ENCODE measurements at regions not wholly inside any gene's neighbourhood (a gene's known extent, or its start where the extent isn't known, plus 50 kb on each side); places are given as distances from the start of the nearest gene placed in this dataset.

DNA sequence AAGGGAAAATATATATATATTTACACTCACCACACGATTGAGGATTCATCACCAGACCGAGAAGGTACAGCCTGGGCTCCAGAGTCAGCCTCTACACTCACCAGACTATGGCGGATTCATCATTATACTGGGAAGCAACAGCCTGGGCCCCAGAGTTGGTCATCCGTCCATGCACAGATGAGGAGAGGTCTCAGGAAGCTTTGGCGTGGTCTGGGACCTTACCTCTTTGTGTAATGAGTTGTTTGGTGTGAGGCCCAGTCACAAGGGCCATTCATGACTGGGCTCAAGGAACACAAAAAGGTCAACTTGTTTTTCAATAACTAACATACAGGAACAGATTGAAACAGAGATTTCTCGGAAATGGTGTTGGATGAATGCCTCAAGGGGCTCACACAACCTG, 926.1 kb downstream of the FAM133A start:
- Histone ChIP-seq H2AFZ (ENCODE audit: low read length) (peak overlapping the region; percentile 34), H3K9ac (ENCODE audit: low read depth, low read length, poor library complexity) (no peak overlapping the region)
- WGBS, 2 donors (ENCODE audit: extremely low coverage in 2 of 2, insufficient read length in 2 of 2, insufficient replicate concordance in 1 of 2), result no CpG with 5 or more reads among the region's 6 CpGs

GRCh38 chrX:94612140-94612539, 938.1 kb downstream of the FAM133A start:
- no peak overlapping the region for H3K4me3 ChIP-seq (ENCODE audit: low read length in 2 of 2)
- no peaks in the 10 kb centered on the region for H3K9me3 ChIP-seq (replicated peaks in 1 of 2; ENCODE audit: control insufficient read depth in 2 of 2, insufficient read depth in 1 of 2, low read depth in 1 of 2, low read length in 2 of 2)
- H2BK12ac ChIP-seq (ENCODE audit: low read length), result no peak overlapping the region
- no peak overlapping the region for H3K18ac ChIP-seq (ENCODE audit: low read length)
- no CpG with 5 or more reads among the region's 2 CpGs for WGBS, 2 donors (ENCODE audit: extremely low coverage in 2 of 2, insufficient read length in 2 of 2, insufficient replicate concordance in 1 of 2)
- no peak overlapping the region for H2BK15ac ChIP-seq (ENCODE audit: low read length)
- H3K14ac ChIP-seq (ENCODE audit: low read length), result no peak overlapping the region
- H4K8ac ChIP-seq (ENCODE audit: low read depth, low read length), result no peak overlapping the region
- H2BK120ac ChIP-seq (ENCODE audit: low read depth, low read length), result no peak overlapping the region
- no peak overlapping the region for H3K4me2 ChIP-seq (ENCODE audit: insufficient read depth, low read length, poor library complexity, severe bottlenecking)
- no peak overlapping the region for H3K23ac ChIP-seq (ENCODE audit: low read depth, low read length, poor library complexity)
- DNase-seq (ENCODE audit: low spot score), result no peak
- H3K4ac ChIP-seq (ENCODE audit: low read length), result no peak overlapping the region
- H2AK5ac ChIP-seq (ENCODE audit: low read depth, low read length), result no peak overlapping the region
- no peaks in the 10 kb centered on the region for H3K4me1 ChIP-seq (ENCODE audit: control insufficient read depth in 2 of 2, insufficient read depth in 1 of 2, low read depth in 1 of 2, low read length in 2 of 2)
- no peaks in the 10 kb centered on the region for H3K27me3 ChIP-seq (ENCODE audit: control insufficient read depth in 3 of 3, insufficient read depth in 3 of 3, low read depth in 1 of 3, low read length in 3 of 3)
- no peak overlapping the region for H2AFZ ChIP-seq (ENCODE audit: low read length)
- no peaks in the 10 kb centered on the region for H3K36me3 ChIP-seq (replicated peaks in 1 of 2; ENCODE audit: control insufficient read depth in 2 of 2, insufficient read depth in 2 of 2, low read length in 2 of 2)
- no peaks in the 10 kb centered on the region for H3K79me1 ChIP-seq (ENCODE audit: low read depth, low read length)
- no peak overlapping the region for H3K27ac ChIP-seq (replicated peaks; ENCODE audit: low read length)
- no peak overlapping the region for H4K91ac ChIP-seq (ENCODE audit: low read depth, low read length, poor library complexity)
- no peak overlapping the region for H2BK5ac ChIP-seq (ENCODE audit: low read length)
- H3K9ac ChIP-seq (ENCODE audit: low read depth, low read length, poor library complexity), result no peak overlapping the region

More for the DNA sequence above, 926.1 kb downstream of the FAM133A start:
- no peak overlapping the region for H3K14ac ChIP-seq (ENCODE audit: low read length)
- H3K4ac ChIP-seq (ENCODE audit: low read length), result no peak overlapping the region
- DNase-seq (ENCODE audit: low spot score), result no peak
- no peak overlapping the region for H3K18ac ChIP-seq (ENCODE audit: low read length)
- H3K27me3 ChIP-seq (ENCODE audit: control insufficient read depth in 3 of 3, insufficient read depth in 3 of 3, low read depth in 1 of 3, low read length in 3 of 3), result no peaks in the 10 kb centered on the region
- H3K23ac ChIP-seq (ENCODE audit: low read depth, low read length, poor library complexity), result no peak overlapping the region
- no peak overlapping the region for H3K27ac ChIP-seq (replicated peaks; ENCODE audit: low read length)
- no peaks in the 10 kb centered on the region for H3K36me3 ChIP-seq (replicated peaks in 1 of 2; ENCODE audit: control insufficient read depth in 2 of 2, insufficient read depth in 2 of 2, low read length in 2 of 2)
- H4K8ac ChIP-seq (ENCODE audit: low read depth, low read length), result no peak overlapping the region
- H2BK5ac ChIP-seq (ENCODE audit: low read length), result no peak overlapping the region
- no peak overlapping the region for H2BK15ac ChIP-seq (ENCODE audit: low read length)
- H3K4me1 ChIP-seq (ENCODE audit: control insufficient read depth in 2 of 2, insufficient read depth in 1 of 2, low read depth in 1 of 2, low read length in 2 of 2), result no peaks in the 10 kb centered on the region
- no peak overlapping the region for H2BK120ac ChIP-seq (ENCODE audit: low read depth, low read length)
- no peak overlapping the region for H3K4me2 ChIP-seq (ENCODE audit: insufficient read depth, low read length, poor library complexity, severe bottlenecking)
- H3K9me3 ChIP-seq (replicated peaks in 1 of 2; ENCODE audit: control insufficient read depth in 2 of 2, insufficient read depth in 1 of 2, low read depth in 1 of 2, low read length in 2 of 2), result no peaks in the 10 kb centered on the region
- no peak overlapping the region for H4K91ac ChIP-seq (ENCODE audit: low read depth, low read length, poor library complexity)
- H3K79me1 ChIP-seq (ENCODE audit: low read depth, low read length), result no peaks in the 10 kb centered on the region
- H3K4me3 ChIP-seq (ENCODE audit: low read length in 2 of 2), result no peak overlapping the region
- no peak overlapping the region for H2BK12ac ChIP-seq (ENCODE audit: low read length)
- no peak overlapping the region for H2AK5ac ChIP-seq (ENCODE audit: low read depth, low read length)

GRCh38 chrX:94633237-94633636, 959.2 kb downstream of the FAM133A start:
- Histone ChIP-seq H2BK120ac (ENCODE audit: low read depth, low read length) (no peak overlapping the region), H3K4me3 (ENCODE audit: low read length in 2 of 2) (no peak overlapping the region), H2BK15ac (ENCODE audit: low read length) (no peak overlapping the region), H3K79me1 (ENCODE audit: low read depth, low read length) (no peaks in the 10 kb centered on the region), H4K8ac (ENCODE audit: low read depth, low read length) (no peak overlapping the region), H2BK12ac (ENCODE audit: low read length) (no peak overlapping the region), H3K23ac (ENCODE audit: low read depth, low read length, poor library complexity) (no peak overlapping the region), H3K14ac (ENCODE audit: low read length) (no peak overlapping the region), H3K9ac (ENCODE audit: low read depth, low read length, poor library complexity) (no peak overlapping the region), H4K91ac (ENCODE audit: low read depth, low read length, poor library complexity) (no peak overlapping the region), H3K27ac (replicated peaks; ENCODE audit: low read length) (no peak overlapping the region), H3K18ac (ENCODE audit: low read length) (no peak overlapping the region), H2AK5ac (ENCODE audit: low read depth, low read length) (no peak overlapping the region), H2BK5ac (ENCODE audit: low read length) (no peak overlapping the region), H3K27me3 (ENCODE audit: control insufficient read depth in 3 of 3, insufficient read depth in 3 of 3, low read depth in 1 of 3, low read length in 3 of 3) (no peaks in the 10 kb centered on the region), H2AFZ (ENCODE audit: low read length) (no peak overlapping the region), H3K4me2 (ENCODE audit: insufficient read depth, low read length, poor library complexity, severe bottlenecking) (no peak overlapping the region), H3K4me1 (ENCODE audit: control insufficient read depth in 2 of 2, insufficient read depth in 1 of 2, low read depth in 1 of 2, low read length in 2 of 2) (no peaks in the 10 kb centered on the region), H3K9me3 (replicated peaks in 1 of 2; ENCODE audit: control insufficient read depth in 2 of 2, insufficient read depth in 1 of 2, low read depth in 1 of 2, low read length in 2 of 2) (peaks cover 0 to 9% of the 10 kb centered on the region in 2 donors), H3K36me3 (replicated peaks in 1 of 2; ENCODE audit: control insufficient read depth in 2 of 2, insufficient read depth in 2 of 2, low read length in 2 of 2) (no peaks in the 10 kb centered on the region), H3K4ac (ENCODE audit: low read length) (no peak overlapping the region)
- DNase-seq (ENCODE audit: low spot score), result no peak

DNA sequence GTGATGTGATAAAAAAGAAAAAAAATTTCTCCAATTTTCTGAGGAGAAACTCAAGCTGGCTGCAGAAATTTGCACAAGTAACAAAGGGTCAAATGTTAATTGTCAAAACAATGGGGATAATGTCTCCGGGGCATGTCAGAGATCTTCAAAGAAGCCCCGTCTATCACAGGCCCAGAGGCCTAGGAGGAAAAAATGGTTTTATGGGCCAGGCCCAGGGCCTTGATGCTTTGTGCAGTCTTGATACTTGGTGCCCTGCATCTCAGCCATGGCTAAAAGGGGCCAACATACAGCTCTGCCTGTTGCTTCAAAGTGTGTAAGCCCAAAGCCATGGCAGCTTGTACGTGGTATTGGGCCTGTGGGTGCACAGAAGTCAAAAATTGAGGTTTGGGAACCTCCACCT, 961.0 kb downstream of the FAM133A start:
- peaks cover 0 to 9% of the 10 kb centered on the region in 2 donors for H3K9me3 ChIP-seq (replicated peaks in 1 of 2; ENCODE audit: control insufficient read depth in 2 of 2, insufficient read depth in 1 of 2, low read depth in 1 of 2, low read length in 2 of 2)

More for the DNA sequence above, 961.0 kb downstream of the FAM133A start:
- Histone ChIP-seq H2BK12ac (ENCODE audit: low read length) (no peak overlapping the region), H3K36me3 (replicated peaks in 1 of 2; ENCODE audit: control insufficient read depth in 2 of 2, insufficient read depth in 2 of 2, low read length in 2 of 2) (no peaks in the 10 kb centered on the region), H3K4me3 (ENCODE audit: low read length in 2 of 2) (no peak overlapping the region), H3K79me1 (ENCODE audit: low read depth, low read length) (no peaks in the 10 kb centered on the region), H3K27me3 (ENCODE audit: control insufficient read depth in 3 of 3, insufficient read depth in 3 of 3, low read depth in 1 of 3, low read length in 3 of 3) (no peaks in the 10 kb centered on the region), H3K27ac (replicated peaks; ENCODE audit: low read length) (no peak overlapping the region), H3K14ac (ENCODE audit: low read length) (no peak overlapping the region), H2BK15ac (ENCODE audit: low read length) (no peak overlapping the region), H3K4me1 (ENCODE audit: control insufficient read depth in 2 of 2, insufficient read depth in 1 of 2, low read depth in 1 of 2, low read length in 2 of 2) (no peaks in the 10 kb centered on the region), H3K4me2 (ENCODE audit: insufficient read depth, low read length, poor library complexity, severe bottlenecking) (no peak overlapping the region), H4K91ac (ENCODE audit: low read depth, low read length, poor library complexity) (no peak overlapping the region), H2BK120ac (ENCODE audit: low read depth, low read length) (no peak overlapping the region), H2AFZ (ENCODE audit: low read length) (no peak overlapping the region), H3K23ac (ENCODE audit: low read depth, low read length, poor library complexity) (no peak overlapping the region), H2AK5ac (ENCODE audit: low read depth, low read length) (no peak overlapping the region), H3K9ac (ENCODE audit: low read depth, low read length, poor library complexity) (no peak overlapping the region), H2BK5ac (ENCODE audit: low read length) (no peak overlapping the region), H4K8ac (ENCODE audit: low read depth, low read length) (no peak overlapping the region), H3K4ac (ENCODE audit: low read length) (no peak overlapping the region), H3K18ac (ENCODE audit: low read length) (no peak overlapping the region)
- no peak for DNase-seq (ENCODE audit: low spot score)
- no CpG with 5 or more reads among the region's 3 CpGs for WGBS, 2 donors (ENCODE audit: extremely low coverage in 2 of 2, insufficient read length in 2 of 2, insufficient replicate concordance in 1 of 2)
